22Rv1 (cell line): ENCODE measurements at regions not wholly inside any gene's neighbourhood (a gene's known extent, or its start where the extent isn't known, plus 50 kb on each side); places are given as distances from the start of the nearest gene placed in this dataset.

ENCODE experiments used
- ZFX ChIP-seq: fragments of 450-650 bp; IDR thresholded peaks from 2 replicates; pipeline ENCODE4 v1.6.1; 2017; ENCODE audit warnings: antibody characterized with exemption, borderline replicate concordance
- TF ChIP-seq, protein P1 (sequence below): fragments of 450-650 bp; IDR thresholded peaks from 2 replicates; pipeline ENCODE4 v1.5.1; 2017; ENCODE audit warnings: mild to moderate bottlenecking

DNA sequence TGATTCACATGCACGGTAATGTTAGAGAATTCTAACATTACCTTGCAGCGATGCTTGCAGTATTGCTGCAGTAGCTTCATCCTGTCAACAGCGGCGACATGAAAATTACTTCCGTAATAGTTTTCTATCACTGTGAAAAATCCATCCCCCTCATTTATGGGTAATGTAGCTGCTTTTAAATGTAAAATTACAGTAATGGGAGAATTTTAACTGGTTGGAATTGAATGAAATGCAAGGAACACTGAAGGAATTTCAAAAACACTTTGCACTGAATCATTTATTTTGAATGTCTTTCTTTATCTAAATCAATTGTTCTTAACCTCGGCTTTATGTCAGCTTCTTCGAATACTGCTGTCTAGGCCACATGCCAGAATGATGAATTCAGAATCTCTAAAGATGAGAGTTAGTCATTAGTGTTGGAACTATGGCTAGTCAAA lies 102.4 kb upstream of the HIVEP1 start:
- TF ChIP-seq, protein P1, sequence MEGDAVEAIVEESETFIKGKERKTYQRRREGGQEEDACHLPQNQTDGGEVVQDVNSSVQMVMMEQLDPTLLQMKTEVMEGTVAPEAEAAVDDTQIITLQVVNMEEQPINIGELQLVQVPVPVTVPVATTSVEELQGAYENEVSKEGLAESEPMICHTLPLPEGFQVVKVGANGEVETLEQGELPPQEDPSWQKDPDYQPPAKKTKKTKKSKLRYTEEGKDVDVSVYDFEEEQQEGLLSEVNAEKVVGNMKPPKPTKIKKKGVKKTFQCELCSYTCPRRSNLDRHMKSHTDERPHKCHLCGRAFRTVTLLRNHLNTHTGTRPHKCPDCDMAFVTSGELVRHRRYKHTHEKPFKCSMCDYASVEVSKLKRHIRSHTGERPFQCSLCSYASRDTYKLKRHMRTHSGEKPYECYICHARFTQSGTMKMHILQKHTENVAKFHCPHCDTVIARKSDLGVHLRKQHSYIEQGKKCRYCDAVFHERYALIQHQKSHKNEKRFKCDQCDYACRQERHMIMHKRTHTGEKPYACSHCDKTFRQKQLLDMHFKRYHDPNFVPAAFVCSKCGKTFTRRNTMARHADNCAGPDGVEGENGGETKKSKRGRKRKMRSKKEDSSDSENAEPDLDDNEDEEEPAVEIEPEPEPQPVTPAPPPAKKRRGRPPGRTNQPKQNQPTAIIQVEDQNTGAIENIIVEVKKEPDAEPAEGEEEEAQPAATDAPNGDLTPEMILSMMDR, result no peak
- TF ChIP-seq ZFX, result no peak
